Jurkat, Clone E6-1 (cell line): ENCODE measurements at regions not wholly inside any gene's neighbourhood (a gene's known extent, or its start where the extent isn't known, plus 50 kb on each side); places are given as distances from the start of the nearest gene placed in this dataset.

Source experiments
- DNase-seq: peaks from one replicate; pipeline ENCODE4 v3.0.0-alpha.2; 2011; ENCODE audit warnings: low read depth, low spot score
- H3K4me3 ChIP-seq: 2 replicates; pipeline ENCODE4 v1.5.1; 2011; ENCODE audit warnings: mild to moderate bottlenecking, low read length, control low read depth, moderate library complexity

DNA sequence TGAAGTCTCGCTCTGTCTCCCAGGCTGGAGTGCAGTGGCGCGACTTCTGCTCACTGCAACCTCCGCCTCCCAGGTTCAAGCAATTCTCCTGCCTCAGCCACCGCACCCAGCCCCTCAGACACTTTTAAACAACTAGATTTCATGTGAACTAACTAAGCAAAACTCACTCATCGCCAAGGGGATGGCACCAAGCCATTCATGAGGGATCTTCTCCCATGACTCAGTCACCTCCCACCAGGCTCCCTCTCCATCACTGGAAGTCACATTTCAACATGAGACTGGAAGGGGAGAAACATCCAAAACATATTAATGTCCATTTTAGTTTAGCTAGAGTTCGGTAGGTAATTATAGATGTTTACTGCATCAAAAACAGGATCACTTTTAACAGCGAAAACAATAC is 95.9 kb upstream of the PRL start:
- no peak overlapping the region for H3K4me3 ChIP-seq
- no peak for DNase-seq

DNA sequence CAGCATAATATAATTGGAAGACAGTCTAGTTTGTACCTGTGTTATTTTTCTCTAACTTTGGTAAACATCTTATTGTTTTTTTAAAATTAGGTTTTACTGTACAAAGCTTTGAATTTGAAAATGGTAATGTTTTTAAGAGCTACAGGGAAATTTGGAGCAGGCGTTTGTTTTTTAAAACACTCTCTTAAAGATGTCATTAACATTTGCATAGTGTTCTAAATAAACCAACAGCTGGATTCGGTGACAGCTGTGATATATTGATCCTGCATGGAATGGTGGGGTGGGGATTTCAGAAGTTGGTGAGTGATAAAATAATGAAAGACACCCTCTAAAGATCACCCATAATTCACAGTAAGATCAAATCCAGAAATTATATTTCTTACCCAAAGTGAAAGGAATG is 97.9 kb upstream of the PRL start:
- no peak overlapping the region for H3K4me3 ChIP-seq
- no peak for DNase-seq

DNA sequence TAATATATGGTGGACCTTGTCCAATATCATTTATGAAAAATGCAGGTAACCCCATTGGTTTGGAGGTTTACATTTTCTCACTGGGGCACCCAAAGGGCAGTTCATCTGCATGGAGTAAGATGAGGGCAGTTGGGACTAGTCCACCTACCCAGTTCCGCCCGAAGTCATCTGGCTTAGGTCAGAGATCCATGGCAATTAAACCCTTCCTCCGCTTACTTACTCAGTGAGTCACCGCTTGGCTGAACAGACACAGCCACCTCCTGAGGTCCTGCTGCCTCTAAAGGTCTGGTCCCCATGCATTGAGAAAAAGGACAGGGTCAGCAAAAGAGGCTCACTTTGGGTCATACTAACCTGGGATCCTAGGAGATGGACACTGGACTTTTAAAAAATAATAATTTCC is 102.9 kb upstream of the PRL start:
- no peak overlapping the region for H3K4me3 ChIP-seq
- DNase-seq: no peak

DNA sequence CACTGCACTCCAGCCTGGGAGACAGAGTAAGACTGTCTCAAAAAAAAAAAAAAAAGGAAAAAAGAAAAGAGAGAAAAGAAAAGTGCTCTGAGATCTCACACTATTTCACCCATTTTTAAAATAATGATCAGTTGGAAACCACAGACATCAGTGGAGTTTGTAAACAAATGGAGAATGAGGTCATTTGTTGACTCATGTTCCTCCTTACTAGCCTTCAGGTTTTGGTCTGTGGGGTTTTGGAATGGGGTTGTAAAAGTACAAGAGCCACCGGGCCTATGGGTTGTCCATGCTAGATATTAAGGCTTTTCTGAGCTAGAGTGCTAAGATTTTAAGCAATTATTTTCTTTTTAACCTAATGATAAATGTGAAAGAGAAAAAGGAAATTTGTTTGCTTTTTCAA is 104.4 kb upstream of the PRL start:
- no peak for DNase-seq
- no peak overlapping the region for H3K4me3 ChIP-seq

DNA sequence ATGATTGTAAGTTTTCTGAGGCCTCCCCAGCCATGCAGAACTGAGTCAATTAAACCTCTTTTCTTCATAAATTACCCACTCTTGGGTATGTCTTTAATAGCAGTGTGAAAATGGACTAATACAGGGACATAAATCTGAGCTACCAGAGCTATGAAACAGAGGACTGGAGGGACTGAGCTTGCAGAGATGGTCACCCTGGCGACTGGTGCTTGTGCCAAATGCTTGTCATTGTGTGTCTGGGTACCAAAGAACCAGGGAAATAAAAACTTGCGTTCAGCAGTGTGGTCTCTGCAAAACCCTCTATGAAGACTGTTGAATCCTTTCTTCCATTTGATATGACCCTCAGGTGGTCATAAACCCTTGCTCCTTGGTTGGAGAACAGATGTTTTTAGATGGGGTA is 105.1 kb upstream of the PRL start:
- no peak overlapping the region for H3K4me3 ChIP-seq
- no peak for DNase-seq

DNA sequence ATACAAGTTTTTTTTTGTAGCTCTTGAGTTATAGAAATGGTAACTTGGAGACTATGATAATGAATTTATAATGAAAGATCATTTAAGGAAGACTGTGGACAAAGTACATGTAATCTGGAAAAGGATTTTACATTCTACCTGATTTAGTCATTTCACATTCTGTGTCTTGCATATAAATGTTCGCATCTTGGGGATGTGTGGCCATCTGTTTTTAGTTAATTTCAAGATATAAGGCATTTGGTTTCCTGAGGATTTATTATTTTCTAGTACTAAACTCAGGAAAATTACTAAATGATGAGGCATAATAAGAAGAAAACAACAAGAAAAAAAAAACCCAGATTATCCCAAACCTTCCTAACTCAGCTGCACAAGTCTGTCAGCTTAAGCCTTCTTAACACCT is 112.7 kb upstream of the PRL start:
- DNase-seq: no peak
- no peak overlapping the region for H3K4me3 ChIP-seq

DNA sequence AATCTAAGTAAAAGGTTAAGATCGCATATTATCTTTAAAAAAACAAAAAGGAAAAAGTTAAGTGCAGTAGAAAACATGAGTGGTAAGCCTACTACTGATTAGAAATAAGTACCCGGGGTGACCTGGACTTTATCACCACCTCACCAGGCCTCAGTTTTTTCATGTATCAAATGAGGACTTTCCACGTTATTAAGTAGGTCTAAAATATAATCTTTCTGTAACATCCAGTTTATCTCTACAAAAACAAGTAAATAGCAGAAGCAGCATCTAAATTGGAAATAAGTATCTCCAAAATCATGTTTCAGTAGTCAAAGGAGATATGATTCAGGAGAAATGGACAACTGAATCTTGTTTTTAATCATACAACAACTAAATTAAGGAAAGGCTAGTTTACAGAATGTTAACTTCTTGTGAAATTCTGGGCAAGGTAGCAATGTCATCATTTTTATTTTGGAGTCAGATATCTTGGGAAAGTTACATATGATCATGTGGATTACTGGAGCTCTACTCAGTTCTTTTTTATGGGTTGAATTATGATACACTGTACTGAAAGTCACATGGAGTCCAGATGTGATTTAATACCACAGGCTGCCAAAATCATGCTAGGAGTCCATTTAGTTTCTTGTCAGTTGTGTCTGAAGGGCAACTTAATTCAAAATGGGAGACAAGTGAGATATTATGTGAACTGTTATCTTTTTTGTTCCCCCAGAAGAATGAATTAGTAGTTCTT is 114.7 kb upstream of the PRL start:
- DNase-seq: no peak

DNA sequence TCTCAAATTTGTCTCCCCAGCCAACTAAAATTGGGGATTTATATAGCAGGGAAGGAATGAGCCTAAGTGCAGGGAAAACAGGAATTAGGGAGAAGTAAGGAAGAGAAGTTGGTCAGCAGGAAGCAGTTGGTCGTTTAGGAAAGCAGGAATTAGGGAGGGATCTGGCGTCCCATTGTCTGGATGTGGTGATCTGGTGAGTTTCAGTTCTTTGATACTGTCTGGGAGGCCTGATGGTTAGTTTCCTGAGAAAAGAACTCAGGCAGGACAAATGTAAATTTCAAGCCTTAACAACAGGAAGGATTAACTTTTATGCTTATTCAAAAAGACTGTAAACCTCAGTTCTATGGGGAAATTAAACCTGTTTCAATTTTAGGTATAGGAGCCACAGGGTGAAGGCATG is 116.2 kb upstream of the PRL start:
- no peak for DNase-seq
- H3K4me3 ChIP-seq: no peak overlapping the region

More for the DNA sequence above, 114.7 kb upstream of the PRL start:
- no peak overlapping the region for H3K4me3 ChIP-seq

DNA sequence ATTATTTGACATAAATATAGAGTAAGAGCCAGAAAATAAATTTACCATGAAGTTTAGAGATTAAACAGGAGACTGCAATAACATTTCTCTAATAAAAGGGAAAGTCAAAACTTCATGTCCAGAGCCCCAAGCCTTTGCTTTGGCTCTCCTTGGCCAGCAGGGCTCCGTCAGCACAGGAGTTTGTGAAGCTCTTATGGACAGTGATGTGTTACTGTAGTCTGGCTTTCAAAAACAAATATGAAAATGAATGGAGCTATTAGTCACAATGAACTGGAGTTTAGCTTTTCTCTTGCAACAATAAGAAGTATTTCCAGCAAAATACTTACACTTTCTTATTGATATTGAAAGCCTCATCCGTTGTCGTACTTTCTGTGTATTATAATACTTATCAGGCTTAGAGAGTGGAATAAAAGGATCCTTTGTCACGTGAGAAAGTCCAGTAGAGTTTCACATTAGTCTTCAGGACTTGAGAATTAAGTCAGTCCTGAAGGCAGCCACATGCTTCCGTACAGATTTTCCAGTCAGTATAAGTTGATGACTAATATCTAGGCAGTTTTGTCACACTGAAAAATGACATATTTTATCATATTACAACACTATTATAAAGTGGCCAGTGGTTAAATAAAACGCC is 117.0 kb upstream of the PRL start:
- DNase-seq: no peak
- H3K4me3 ChIP-seq: no peak overlapping the region

DNA sequence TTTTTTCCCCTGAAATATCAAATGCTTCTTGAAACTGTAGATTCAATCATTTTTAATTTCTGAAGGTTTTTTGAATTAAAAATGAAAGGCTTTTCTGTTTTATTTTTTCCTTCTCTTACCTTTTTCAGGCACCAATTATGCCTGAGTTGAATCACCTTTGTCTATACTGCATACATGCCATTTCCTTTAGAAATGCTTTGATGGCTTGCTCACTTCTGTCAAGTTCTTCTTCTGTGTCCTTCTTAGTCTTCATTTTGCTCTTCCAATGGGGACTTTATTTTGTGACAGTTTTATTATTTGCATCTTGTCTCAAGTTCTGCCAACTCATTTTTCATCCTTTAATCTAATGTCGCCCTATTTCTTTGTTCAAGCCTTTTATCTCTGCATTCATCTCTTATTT is 121.9 kb upstream of the PRL start:
- no peak for DNase-seq
- no peak overlapping the region for H3K4me3 ChIP-seq

DNA sequence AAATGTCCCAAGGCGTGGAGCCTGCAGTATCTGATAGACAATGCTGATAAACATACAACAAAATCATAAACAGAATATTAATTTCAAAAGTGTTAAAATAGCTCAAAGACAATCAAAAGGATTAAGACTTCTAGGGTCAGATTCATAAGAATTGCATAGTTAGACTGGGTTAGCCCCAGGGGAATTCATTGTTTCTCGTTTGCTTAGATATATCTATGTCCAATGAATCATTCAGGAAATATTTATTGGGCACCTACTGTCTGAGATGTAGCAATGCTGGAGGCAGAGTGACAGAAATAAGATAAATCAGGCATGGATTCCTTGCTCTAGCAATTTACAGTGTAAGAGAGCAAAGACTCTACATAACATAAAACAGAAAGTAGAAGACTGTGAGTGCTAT is 124.4 kb upstream of the PRL start:
- H3K4me3 ChIP-seq: no peak overlapping the region
- DNase-seq: no peak

DNA sequence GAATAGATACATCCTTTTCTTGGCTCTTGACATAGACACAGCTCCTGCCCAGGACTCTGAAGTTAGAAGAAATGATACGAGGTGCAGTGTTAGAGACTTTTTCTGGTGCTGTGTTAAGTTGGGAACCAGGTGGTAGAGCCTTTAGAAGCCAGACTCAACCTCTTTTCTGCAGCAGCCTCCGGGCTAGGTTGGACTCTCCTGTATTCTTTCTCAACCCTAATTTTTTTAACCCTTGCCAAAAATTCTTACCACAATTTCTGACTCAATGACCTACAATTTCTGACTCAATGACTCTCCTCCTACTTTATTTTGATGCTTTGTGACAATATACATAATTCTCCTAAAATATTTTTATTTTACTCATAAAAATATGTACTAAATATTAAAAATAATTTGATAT is 127.4 kb upstream of the PRL start:
- no peak overlapping the region for H3K4me3 ChIP-seq
- no peak for DNase-seq

DNA sequence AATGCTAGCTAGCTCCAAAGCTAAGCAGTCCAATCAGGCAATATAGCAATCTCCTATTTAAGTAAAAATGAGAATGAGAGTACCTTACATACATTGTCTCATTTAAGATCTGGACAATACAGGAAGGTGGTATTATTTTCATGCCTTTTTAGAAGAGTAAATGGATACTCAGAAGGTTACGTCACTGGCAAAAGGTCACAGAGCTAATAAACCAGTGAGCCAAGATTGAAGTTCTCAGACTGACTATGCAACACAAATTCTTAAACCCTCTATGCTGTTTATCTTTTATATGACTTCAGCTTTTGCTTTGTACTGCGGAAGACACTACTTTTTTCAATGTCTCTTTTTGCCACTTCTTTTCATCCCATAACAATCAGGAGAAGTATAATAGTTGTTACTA is 135.2 kb upstream of the PRL start:
- H3K4me3 ChIP-seq: no peak overlapping the region
- DNase-seq: no peak

DNA sequence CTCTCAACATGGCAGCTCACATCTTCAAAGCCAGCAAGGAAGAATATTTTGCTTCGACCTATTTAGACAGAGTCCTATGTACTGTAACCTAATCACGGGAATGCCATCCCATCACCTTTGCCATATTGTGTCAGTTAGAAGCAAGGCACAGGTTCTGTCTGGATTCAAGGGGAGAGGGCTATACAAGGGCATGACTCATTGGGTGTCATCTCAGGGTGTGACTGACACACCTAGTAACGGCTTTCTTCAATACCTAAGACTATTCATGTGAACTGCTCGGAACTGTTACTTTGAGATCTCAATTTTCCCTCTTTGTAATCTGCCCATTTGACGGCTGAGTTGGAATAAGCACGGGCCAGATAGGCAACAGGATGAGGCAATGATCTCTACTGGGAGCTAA is 135.6 kb upstream of the HDGFL1 start:
- H3K4me3 ChIP-seq: no peak overlapping the region
- DNase-seq: no peak

DNA sequence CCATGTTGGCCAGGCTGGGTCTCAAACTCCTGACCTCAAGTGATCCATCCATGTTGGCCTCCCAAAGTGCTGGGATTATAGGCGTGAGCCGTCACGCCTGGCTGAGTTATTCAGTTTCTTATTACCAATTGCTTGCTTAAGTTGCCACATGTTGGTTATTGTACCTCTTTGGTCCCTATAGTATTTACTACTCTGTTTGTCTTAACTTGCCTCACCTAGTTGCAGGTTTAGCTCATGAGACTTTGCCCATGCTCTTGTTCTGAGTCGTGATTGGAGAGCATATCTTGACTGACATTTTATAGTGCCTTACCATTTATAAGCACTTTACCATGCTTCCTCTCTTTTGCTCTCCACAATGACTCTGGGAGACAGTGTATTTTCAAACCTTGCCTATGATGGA is 134.2 kb upstream of the HDGFL1 start:
- no peak for DNase-seq
- no peak overlapping the region for H3K4me3 ChIP-seq

DNA sequence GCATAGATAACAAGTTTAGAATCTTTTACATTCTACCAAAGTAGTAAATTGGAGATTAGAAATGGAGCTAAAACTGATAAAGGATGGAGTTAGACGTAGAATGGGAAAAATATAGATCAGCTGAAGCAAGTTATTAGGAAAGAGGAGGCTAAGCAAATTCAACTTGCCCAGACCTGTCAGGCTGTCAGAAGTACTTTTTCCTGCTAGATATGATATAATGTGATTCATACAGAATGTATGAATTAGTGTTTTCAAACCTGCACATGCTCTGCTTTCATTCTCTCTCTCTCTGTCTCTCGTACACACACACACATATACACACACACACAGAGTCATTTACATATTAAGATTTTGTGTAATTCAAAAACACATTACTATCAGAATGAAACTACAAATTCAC is 133.2 kb upstream of the HDGFL1 start:
- H3K4me3 ChIP-seq: no peak overlapping the region

DNA sequence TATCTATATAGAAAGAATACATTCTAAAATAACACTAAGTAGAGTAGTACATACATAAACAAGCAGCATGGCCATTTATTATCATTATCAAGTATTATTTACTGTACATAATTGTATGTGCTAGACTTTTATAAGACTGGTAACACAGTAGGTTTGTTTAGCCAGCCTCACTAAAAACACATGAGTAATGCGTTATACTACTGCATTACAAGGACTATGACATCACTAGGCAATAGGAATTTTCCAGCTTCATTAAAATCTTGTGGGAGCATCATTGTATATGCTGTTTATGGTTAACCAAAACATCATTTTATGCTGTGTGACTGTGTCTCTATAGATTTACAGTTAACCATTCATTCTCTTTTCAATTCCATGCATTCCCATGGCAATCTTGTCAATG is 131.7 kb upstream of the HDGFL1 start:
- no peak for DNase-seq

More for the DNA sequence above, 133.2 kb upstream of the HDGFL1 start:
- no peak for DNase-seq

DNA sequence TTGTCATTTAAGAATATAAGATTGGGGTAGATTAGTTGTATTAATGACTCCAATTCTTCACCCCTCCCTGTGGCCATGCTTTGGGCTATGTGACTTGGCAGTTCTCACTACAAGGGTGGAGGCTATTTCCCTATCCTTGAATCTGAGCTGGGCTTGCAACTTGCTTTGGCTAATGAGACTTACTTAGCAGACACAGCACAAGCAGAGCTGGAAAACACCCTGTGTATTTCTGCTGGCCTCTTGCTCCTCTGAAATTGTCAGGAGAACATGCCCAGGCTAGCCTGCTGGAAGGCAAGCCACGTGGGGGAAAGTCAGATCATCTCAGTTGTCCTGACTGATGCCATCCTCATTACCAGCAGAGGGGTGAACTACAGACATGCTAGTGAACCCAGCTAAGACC is 126.5 kb upstream of the HDGFL1 start:
- H3K4me3 ChIP-seq: no peak overlapping the region
- no peak for DNase-seq

More for the DNA sequence above, 131.7 kb upstream of the HDGFL1 start:
- H3K4me3 ChIP-seq: no peak overlapping the region

DNA sequence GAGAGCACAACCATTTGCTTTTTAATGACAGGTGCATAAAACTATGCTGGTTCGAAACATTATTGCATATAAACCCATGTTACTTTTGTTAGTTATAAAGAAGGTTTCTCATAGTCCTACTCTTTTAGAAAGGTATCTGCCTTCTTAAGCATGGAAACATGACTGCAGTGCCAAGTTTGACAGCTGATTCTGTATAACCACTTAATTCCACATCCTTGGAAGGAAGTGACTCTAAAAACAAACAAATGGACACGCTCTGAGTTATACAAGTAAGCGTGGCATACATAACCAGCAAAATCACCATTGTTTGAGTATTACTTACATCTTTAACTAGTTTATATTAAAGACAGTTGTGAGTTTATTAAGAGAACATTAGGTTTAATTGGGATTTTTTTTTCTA is 125.0 kb upstream of the HDGFL1 start:
- H3K4me3 ChIP-seq: no peak overlapping the region
- DNase-seq: no peak

DNA sequence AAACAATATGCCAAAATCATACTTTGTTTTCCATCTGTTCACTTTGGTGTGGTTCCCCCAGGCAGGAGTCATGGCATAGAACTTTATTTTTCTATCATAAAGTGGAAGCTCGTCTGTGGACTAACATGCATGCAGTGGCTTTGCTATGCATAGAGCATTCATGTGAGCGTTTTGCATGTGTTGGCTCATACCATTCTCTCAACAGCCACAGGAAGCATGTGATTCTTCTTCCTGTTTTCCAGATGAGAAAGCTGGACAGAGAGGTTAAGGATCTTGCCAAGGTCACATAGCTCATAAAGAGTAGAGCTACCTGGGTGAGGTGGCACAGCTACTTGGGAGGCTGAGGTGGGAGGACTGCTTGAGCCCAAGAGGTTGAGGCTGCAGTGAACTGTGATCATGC is 123.4 kb upstream of the HDGFL1 start:
- DNase-seq: no peak
- H3K4me3 ChIP-seq: no peak overlapping the region
